A549 (cell line): ENCODE measurements at regions not wholly inside any gene's neighbourhood (a gene's known extent, or its start where the extent isn't known, plus 50 kb on each side); places are given as distances from the start of the nearest gene placed in this dataset.

Experiments
- BHLHE40 ChIP-seq: IDR thresholded peaks from 2 replicates; pipeline ENCODE4 v1.6.1; 2012; ENCODE audit warnings: low read depth, low read length, inconsistent platforms
- CEBPB ChIP-seq, 2 experiments: fragments of >200 bp in 1 of 2; sonication (Bioruptor Twin) in 1 of 2; formaldehyde crosslinking in 1 of 2; IDR thresholded peaks; 2 replicates each; pipeline ENCODE4 v1.6.1; 2012 to 2016
- CTCF ChIP-seq: fragments of >200 bp; sonication (Bioruptor Twin); formaldehyde crosslinking; IDR thresholded peaks from 3 replicates; pipeline ENCODE4 v1.5.1; 2016
- ESRRA ChIP-seq: fragments of 150-350 bp; IDR thresholded peaks from 2 replicates; pipeline ENCODE4 v1.6.1; 2014; ENCODE audit warnings: mild to moderate bottlenecking, low read length, borderline replicate concordance
- POLR2A ChIP-seq: IDR thresholded peaks from 2 replicates; pipeline ENCODE4 v1.6.1; 2012; ENCODE audit warnings: mild to moderate bottlenecking, low read length

- TF ChIP-seq ESRRA (no peak), CTCF (no peak), BHLHE40 (no peak), CEBPB (IDR thresholded peaks at IDR 0.05) (no peak), POLR2A (no peak)
Observed at GRCh38 chr2:164363646-164364045, 257.6 kb downstream of the GRB14 start.
